ENCODE measurements at regions not wholly inside any gene's neighbourhood (a gene's known extent, or its start where the extent isn't known, plus 50 kb on each side); places are given as distances from the start of the nearest gene placed in this dataset.

DNA sequence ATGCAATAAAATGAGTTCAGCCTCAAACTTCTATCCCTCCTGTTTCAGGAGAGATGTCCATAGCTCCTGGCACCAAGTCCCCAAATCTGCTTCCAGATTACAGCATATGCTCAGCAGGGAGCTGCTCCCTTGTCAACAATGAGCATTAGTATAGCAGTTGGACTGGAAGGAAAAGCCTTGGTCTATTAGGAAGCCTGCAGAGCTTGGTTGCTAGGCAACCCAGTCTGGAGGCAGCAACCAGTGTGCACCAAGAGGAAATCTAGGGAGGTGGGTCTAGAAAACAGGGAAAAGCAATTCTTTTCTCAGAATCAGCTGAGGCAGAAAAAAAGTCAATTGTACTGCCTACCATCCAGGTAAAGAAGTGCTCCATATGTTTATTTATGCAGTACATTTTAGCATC is 229.5 kb upstream of the NMUR2 start:
- Histone ChIP-seq H3K36me3 (ENCODE audit: control insufficient read depth in 2 of 4, insufficient read depth in 4 of 4, low read length in 3 of 4) (no peaks in the 10 kb centered on the region), H3K23ac (ENCODE audit: insufficient read length) (no peak overlapping the region), H2BK12ac (ENCODE audit: low read depth, low read length) (no peak overlapping the region), H2BK15ac (ENCODE audit: low read length) (no peak overlapping the region), H3K18ac (ENCODE audit: extremely low read depth, low read length) (no peak overlapping the region), H3K79me1 (ENCODE audit: low read depth, low read length) (no peaks in the 10 kb centered on the region), H4K5ac (ENCODE audit: insufficient read length, low read depth, low read length) (no peak overlapping the region), H3K4me2 (ENCODE audit: insufficient read depth in 1 of 2, low read depth in 2 of 2, low read length in 2 of 2) (no peak overlapping the region), H2AFZ (ENCODE audit: low read length) (no peak overlapping the region), H3K9me3 (ENCODE audit: insufficient read depth in 2 of 2, low read depth in 1 of 2, low read length in 1 of 2) (no peaks in the 10 kb centered on the region), H4K20me1 (replicated peaks in 1 of 2; ENCODE audit: control insufficient read depth in 1 of 2, insufficient read depth in 2 of 2, low read length in 2 of 2) (no peaks in the 10 kb centered on the region), H2AK5ac (ENCODE audit: low read depth, low read length) (no peak overlapping the region), H3K27me3 (replicated peaks in 1 of 4; ENCODE audit: control insufficient read depth in 3 of 4, extremely low read depth in 1 of 4, insufficient read depth in 3 of 4, low read length in 3 of 4) (no peaks in the 10 kb centered on the region), H2BK120ac (replicated peaks; ENCODE audit: low read depth, low read length) (no peak overlapping the region), H4K91ac (replicated peaks; ENCODE audit: insufficient read length, low read length) (no peak overlapping the region), H3K4ac (replicated peaks; ENCODE audit: insufficient read length, low read depth, low read length) (no peak overlapping the region), H3K9ac (replicated peaks in 1 of 4; ENCODE audit: extremely low read depth in 1 of 4, low read depth in 3 of 4, low read length in 3 of 4) (no peak overlapping the region), H4K8ac (ENCODE audit: extremely low read depth, insufficient read depth, low read length) (no peak overlapping the region), H3K23me2 (ENCODE audit: low read depth, low read length) (no peaks in the 10 kb centered on the region), H3K79me2 (ENCODE audit: control insufficient read depth in 1 of 2, insufficient read depth in 2 of 2, low read length in 2 of 2) (no peaks in the 10 kb centered on the region), H2BK5ac (ENCODE audit: low read depth, low read length) (no peak overlapping the region), H3K4me1 (replicated peaks in 1 of 4; ENCODE audit: control insufficient read depth in 3 of 4, insufficient read depth in 4 of 4, low read length in 3 of 4) (peaks cover 0 to 3% (median 0%) of the 10 kb centered on the region in 4 experiments; a peak in 1 of 7 replicates), H3K4me3 (ENCODE audit: extremely low read depth in 1 of 4, insufficient read depth in 2 of 4, low read depth in 3 of 4, low read length in 4 of 4) (no peak overlapping the region), H3K27ac (ENCODE audit: low read depth, low read length) (no peak overlapping the region), H2BK20ac (ENCODE audit: low read length) (no peak overlapping the region), H3K56ac (replicated peaks; ENCODE audit: insufficient read length, low read depth, low read length) (no peak overlapping the region), H3K14ac (ENCODE audit: insufficient read length) (no peak overlapping the region)
- TF ChIP-seq MAX (IDR thresholded peaks at IDR 0.05) (no peak), POU5F1 (IDR thresholded peaks at IDR 0.05; ENCODE audit: low read depth, low read length) (no peak), CREB1 (IDR thresholded peaks at IDR 0.05) (no peak), BCL11A (IDR thresholded peaks at IDR 0.05; ENCODE audit: low read depth in 2 of 2, low read length in 2 of 2) (no peak), NANOG (IDR thresholded peaks at IDR 0.05; ENCODE audit: insufficient read depth, low read depth, low read length, poor library complexity, severe bottlenecking) (no peak)
- TF ChIP-seq, protein P1, sequence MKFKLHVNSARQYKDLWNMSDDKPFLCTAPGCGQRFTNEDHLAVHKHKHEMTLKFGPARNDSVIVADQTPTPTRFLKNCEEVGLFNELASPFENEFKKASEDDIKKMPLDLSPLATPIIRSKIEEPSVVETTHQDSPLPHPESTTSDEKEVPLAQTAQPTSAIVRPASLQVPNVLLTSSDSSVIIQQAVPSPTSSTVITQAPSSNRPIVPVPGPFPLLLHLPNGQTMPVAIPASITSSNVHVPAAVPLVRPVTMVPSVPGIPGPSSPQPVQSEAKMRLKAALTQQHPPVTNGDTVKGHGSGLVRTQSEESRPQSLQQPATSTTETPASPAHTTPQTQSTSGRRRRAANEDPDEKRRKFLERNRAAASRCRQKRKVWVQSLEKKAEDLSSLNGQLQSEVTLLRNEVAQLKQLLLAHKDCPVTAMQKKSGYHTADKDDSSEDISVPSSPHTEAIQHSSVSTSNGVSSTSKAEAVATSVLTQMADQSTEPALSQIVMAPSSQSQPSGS (IDR thresholded peaks at IDR 0.05; ENCODE audit: low read length): no peak
- DNase-seq (ENCODE audit: low read depth in 1 of 2, low spot score in 2 of 2): no peak
- ChIA-PET CTCF (ENCODE audit: partially characterized antibody) (interaction anchor here (1.8 kb wide), 1 partner anchor 12 kb away, joined by 4 read pairs; no protein-coding TSS in a partner anchor), POLR2A (ENCODE audit: partially characterized antibody) (interaction anchor here (1.0 kb wide), 1 partner anchor 27 kb away, joined by 3 read pairs; no protein-coding TSS in a partner anchor)
- FAIRE-seq: no peak
